ENCODE measurements at regions not wholly inside any gene's neighbourhood (a gene's known extent, or its start where the extent isn't known, plus 50 kb on each side); places are given as distances from the start of the nearest gene placed in this dataset.
"Not testable (repeated sequence)": the region's sequence is repeated elsewhere in the genome, so short reads cannot be mapped to it uniquely, and the experiment has no call there.

- not testable (repeated sequence) for DNase-seq (ENCODE audit: low read depth, low spot score); H3K4me3 ChIP-seq (ENCODE audit: low read length)
Observed at GRCh38 chrX:79026742-79027141, 81.6 kb downstream of the P2RY10 start.

- H3K4me3 ChIP-seq (ENCODE audit: low read length), result no peak overlapping the region
- no peak for DNase-seq (ENCODE audit: low read depth, low spot score)
Observed at GRCh38 chrX:79035421-79035820, 90.2 kb downstream of the P2RY10 start.

- no peak overlapping the region for H3K4me3 ChIP-seq (ENCODE audit: low read length)
- no peak for DNase-seq (ENCODE audit: low read depth, low spot score)
Observed at GRCh38 chrX:79036157-79036880, 91.1 kb downstream of the P2RY10 start.

GRCh38 chrX:79065696-79066095 is 78.8 kb upstream of the GPR174 start:
- no peak overlapping the region for H3K4me3 ChIP-seq (ENCODE audit: low read length)
- DNase-seq (ENCODE audit: low read depth, low spot score), result no peak

GRCh38 chrX:79078114-79078513 is 66.4 kb upstream of the GPR174 start:
- DNase-seq (ENCODE audit: low read depth, low spot score), result no peak
- H3K4me3 ChIP-seq (ENCODE audit: low read length), result no peak overlapping the region

- DNase-seq (ENCODE audit: low read depth, low spot score), result no peak
- H3K4me3 ChIP-seq (ENCODE audit: low read length), result no peak overlapping the region
Observed at GRCh38 chrX:79079477-79079876, 65.0 kb upstream of the GPR174 start.

GRCh38 chrX:79080141-79080540 is 64.3 kb upstream of the GPR174 start:
- DNase-seq (ENCODE audit: low read depth, low spot score), result no peak
- H3K4me3 ChIP-seq (ENCODE audit: low read length), result no peak overlapping the region

GRCh38 chrX:79081895-79082512 is 62.5 kb upstream of the GPR174 start:
- H3K4me3 ChIP-seq (ENCODE audit: low read length), result no peak overlapping the region
- DNase-seq (ENCODE audit: low read depth, low spot score), result peak; percentile 85

GRCh38 chrX:79082899-79083298 is 61.6 kb upstream of the GPR174 start:
- peak; percentile 54 for DNase-seq (ENCODE audit: low read depth, low spot score)
- no peak overlapping the region for H3K4me3 ChIP-seq (ENCODE audit: low read length)

- no peak for DNase-seq (ENCODE audit: low read depth, low spot score)
- no peak overlapping the region for H3K4me3 ChIP-seq (ENCODE audit: low read length)
Observed at GRCh38 chrX:79084923-79085322, 59.6 kb upstream of the GPR174 start.

- DNase-seq (ENCODE audit: low read depth, low spot score), result no peak
- no peak overlapping the region for H3K4me3 ChIP-seq (ENCODE audit: low read length)
Observed at GRCh38 chrX:79089896-79090584, 54.4 kb upstream of the GPR174 start.

GRCh38 chrX:79094075-79094832 is 50.2 kb upstream of the GPR174 start:
- DNase-seq (ENCODE audit: low read depth, low spot score), result no peak
- H3K4me3 ChIP-seq (ENCODE audit: low read length), result no peak overlapping the region
